ENCODE measurements at regions not wholly inside any gene's neighbourhood (a gene's known extent, or its start where the extent isn't known, plus 50 kb on each side); places are given as distances from the start of the nearest gene placed in this dataset.

DNA sequence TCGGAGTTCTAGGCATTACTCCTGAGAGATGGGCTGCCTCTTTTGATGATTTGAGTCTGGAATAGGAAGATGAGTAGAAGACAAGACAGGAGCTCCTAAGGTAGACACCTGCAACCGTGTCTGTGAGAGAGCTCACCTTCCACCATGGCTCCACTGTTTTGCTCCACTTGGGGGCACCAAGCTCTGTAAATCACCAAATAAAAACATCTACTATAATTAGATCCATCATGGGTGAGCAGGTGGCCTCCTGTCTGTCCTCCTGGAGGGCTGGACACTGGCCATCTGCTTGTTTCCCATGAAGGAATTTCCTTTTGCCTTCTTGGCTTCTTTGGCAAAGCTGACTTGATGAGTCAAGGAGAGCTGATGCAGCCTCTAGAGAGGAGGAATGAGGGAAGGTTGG lies 179.0 kb downstream of the HAPSTR1 start:
- TF ChIP-seq, protein P1, sequence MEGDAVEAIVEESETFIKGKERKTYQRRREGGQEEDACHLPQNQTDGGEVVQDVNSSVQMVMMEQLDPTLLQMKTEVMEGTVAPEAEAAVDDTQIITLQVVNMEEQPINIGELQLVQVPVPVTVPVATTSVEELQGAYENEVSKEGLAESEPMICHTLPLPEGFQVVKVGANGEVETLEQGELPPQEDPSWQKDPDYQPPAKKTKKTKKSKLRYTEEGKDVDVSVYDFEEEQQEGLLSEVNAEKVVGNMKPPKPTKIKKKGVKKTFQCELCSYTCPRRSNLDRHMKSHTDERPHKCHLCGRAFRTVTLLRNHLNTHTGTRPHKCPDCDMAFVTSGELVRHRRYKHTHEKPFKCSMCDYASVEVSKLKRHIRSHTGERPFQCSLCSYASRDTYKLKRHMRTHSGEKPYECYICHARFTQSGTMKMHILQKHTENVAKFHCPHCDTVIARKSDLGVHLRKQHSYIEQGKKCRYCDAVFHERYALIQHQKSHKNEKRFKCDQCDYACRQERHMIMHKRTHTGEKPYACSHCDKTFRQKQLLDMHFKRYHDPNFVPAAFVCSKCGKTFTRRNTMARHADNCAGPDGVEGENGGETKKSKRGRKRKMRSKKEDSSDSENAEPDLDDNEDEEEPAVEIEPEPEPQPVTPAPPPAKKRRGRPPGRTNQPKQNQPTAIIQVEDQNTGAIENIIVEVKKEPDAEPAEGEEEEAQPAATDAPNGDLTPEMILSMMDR (IDR thresholded peaks at IDR 0.05; ENCODE audit: borderline replicate concordance, extremely low read depth, low read length, poor library complexity, severe bottlenecking): no peak
- no peak for TF ChIP-seq EZH2 (IDR thresholded peaks at IDR 0.05; ENCODE audit: borderline replicate concordance, low read depth, low read length, severe bottlenecking)

Data from DND-41 (cell line).